GM12873 (cell line): ENCODE measurements at regions not wholly inside any gene's neighbourhood (a gene's known extent, or its start where the extent isn't known, plus 50 kb on each side); places are given as distances from the start of the nearest gene placed in this dataset.

Experiments
- TF ChIP-seq, protein P1 (sequence below): IDR thresholded peaks from 2 replicates; pipeline ENCODE4 v1.5.1; 2012; ENCODE audit warnings: low read depth, mild to moderate bottlenecking, moderate library complexity, low read length, control low read depth; ENCODE audit not compliant: insufficient read depth; ENCODE audit errors: missing control alignments

DNA sequence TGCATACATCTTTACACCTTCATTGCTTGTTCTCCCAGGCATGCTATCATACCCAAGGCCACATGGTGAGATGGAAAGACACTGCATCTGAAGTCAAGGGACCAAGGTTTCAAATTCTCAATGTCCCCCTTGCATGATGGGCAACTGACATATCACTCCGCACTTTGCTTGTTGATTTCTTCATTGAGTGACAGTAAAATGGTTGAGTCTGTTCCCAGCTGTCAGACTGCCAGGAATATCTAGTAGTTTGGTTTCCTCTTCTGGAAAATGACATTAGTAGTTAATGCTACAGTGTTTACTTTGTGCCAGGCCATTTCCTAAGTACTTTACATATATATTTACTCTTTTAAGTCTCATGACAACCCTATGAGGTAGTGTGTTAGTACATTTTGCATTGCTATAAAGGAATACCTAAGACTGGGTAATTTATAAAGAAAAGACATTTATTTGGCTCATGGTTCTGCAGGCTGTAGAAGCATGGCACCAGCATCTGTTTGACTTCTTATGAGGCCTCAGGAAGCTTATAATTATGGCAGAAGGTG lies 114.4 kb downstream of the PCSK1 start:
- TF ChIP-seq, protein P1, sequence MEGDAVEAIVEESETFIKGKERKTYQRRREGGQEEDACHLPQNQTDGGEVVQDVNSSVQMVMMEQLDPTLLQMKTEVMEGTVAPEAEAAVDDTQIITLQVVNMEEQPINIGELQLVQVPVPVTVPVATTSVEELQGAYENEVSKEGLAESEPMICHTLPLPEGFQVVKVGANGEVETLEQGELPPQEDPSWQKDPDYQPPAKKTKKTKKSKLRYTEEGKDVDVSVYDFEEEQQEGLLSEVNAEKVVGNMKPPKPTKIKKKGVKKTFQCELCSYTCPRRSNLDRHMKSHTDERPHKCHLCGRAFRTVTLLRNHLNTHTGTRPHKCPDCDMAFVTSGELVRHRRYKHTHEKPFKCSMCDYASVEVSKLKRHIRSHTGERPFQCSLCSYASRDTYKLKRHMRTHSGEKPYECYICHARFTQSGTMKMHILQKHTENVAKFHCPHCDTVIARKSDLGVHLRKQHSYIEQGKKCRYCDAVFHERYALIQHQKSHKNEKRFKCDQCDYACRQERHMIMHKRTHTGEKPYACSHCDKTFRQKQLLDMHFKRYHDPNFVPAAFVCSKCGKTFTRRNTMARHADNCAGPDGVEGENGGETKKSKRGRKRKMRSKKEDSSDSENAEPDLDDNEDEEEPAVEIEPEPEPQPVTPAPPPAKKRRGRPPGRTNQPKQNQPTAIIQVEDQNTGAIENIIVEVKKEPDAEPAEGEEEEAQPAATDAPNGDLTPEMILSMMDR, result no peak

DNA sequence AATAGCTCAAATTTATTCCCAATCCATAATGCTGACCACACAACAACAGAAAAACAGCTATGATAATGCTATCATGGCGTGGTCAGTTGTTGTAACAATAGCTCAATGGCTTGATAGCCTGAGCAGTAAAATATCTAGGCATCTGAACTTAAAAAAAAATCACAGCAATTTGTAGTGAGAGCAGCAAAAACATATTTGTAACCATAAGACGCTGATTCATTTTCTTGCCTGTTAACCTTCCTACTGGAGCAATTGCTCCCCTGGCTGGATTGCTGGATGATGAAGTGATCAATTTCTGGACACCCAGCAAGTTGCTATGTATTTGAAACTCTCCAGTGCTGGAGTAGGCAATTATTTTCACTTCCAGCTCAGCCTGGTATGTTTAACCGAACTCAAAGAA lies 115.1 kb downstream of the PCSK1 start:
- TF ChIP-seq, protein P1, result no peak

DNA sequence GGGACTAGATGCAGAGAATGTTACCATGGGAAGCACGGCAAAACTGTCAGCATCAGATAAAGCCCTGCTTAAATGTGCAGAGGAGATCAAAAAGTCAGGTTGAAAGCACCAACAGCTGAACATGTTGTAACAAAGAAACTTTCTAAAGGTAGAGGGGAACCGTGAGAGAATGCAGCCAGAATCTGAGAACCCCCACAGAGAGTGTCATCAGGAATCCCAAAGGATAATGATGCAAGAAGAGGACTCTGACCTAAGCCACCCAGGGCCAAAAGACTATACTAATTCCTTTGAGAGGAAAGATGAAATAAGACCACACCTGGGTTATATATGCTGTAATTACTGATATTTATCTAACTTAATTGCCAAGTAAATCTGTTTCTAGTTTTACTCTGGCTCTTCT lies 116.6 kb downstream of the PCSK1 start:
- TF ChIP-seq, protein P1, result no peak

DNA sequence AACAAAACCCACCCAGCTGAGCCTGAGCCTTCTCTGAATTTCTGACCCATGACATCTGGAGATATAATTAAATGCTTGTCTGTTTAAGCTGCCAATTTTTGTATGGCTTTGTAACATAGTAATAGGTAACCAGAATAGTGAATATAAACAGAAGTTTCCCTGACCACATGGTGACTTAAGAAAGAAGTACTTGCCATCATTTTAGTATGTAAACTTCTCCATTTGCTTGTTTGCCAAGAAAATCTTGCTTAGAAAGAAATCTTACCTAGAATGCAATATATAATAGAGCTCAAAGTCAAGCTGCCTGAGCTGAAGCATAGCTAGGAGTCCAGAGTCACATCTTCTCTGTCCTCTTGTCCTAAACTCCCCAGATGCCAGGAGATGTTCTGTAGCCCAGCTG lies 117.0 kb downstream of the PCSK1 start:
- TF ChIP-seq, protein P1, result no peak

DNA sequence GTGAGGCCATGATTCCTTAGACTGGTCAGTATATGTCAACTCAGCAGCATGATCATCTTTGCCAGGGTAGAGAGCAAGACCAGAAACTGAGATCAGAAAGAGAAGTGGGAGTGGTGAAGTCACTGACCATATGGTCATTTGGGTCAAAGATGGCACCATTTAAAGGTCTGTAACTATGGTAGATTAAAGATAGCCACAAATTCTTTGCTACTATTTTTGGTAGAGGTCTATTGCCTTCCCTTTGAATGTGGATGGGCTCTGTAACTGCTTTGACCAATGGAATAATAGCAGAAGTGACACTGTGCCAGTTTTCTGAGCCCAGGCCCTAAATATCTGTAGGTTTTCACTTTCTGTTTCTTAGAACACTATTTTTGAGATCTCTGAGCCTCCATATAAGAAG lies 117.6 kb downstream of the PCSK1 start:
- TF ChIP-seq, protein P1, result no peak

DNA sequence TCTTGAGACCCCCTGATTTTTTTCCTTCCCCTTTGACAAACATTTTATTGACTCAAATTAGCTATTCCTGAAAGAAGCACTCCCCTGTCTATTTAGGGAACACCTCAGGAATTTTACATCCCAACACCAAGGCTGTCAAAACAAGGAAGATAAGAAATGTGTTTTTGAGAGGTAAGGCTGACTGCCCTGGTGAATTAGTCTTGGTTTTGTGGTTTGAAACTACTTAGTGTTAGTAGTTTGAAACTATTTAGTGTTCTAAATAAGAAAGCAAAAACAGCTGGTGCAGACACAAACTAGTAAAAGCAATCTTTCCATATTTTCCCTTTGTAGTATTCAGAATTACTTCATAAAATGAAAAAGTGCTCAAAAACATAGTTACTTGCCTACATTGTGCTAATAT lies 120.7 kb downstream of the PCSK1 start:
- TF ChIP-seq, protein P1, result no peak

DNA sequence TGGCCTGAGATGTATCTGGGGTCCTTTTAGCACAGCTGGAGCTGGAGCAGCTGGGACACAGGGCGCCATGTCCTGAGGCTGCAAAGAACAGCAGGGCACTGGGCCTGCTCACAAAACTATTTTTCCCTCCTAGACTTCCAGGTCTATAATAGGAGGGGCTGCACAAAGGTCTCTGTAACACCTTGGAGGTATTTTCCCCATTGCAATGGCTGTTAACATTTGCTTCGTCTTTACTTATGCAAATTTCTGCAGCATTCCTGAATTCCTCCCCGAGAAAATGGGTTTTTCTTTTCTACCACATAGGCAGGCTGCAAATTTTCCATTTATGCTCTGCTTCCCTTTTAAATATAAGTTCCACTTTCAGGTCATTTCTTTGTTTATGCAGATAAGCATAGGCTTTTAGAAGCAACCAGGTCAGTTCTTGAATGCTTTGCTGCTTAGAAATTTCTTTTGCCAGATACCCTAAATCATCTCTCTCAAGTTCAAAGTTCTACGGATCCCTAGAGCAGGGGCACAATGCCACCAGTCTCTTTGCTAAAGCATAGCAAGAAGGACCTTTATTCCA lies 130.8 kb downstream of the PCSK1 start:
- TF ChIP-seq, protein P1, result no peak

DNA sequence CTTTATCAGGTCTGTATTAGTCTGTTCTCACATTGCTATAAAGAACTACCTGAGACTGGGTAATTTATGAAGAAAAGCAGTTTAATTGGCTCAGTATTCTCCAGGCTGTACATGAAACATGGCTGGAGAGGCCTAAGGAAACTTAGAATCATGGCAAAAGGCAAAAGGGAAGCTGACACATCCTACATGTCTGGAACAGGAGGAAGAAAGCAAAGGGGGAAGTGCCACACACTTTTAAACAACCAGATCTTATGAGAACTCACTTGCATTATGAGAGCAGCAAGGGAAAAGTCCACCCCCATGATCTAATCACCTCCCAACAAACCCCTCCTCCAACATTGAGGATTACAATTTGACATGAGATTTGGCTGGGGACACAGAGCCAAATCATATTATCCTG lies 132.1 kb downstream of the PCSK1 start:
- TF ChIP-seq, protein P1, result no peak
